ENCODE measurements at regions not wholly inside any gene's neighbourhood (a gene's known extent, or its start where the extent isn't known, plus 50 kb on each side); places are given as distances from the start of the nearest gene placed in this dataset.
A peak's percentile ranks its signal among the peaks of the same experiment; 100 is the strongest.

DNA sequence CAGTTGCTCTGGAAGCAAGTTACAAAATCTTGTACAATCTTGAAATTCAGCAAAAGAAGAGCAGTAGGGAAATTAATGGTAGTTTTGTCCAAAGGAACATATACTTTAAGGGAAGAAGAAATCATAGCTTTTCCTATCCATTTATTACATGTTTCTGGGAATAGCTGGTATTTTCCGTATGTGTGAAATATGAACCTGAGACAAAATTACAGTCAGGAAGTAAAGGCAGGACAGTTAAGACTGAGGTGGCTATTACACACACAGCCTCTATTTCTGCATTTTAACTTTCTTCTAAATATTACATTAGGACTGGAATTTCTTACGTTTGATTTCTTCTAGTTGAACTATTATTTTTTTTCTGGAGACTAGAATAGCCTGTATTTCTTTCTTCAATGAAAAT is 1197.3 kb downstream of the SORCS3 start:
- DNase-seq (ENCODE audit: low read depth) = no peak
- TF ChIP-seq CTCF (IDR thresholded peaks at IDR 0.05; ENCODE audit: low read depth, low read length, missing control alignments) = no peak
- H3K4me3 ChIP-seq (ENCODE audit: low read depth, low read length) = no peak overlapping the region

- peak; percentile 37 for DNase-seq (ENCODE audit: low read depth)
- TF ChIP-seq CTCF (IDR thresholded peaks at IDR 0.05; ENCODE audit: low read depth, low read length, missing control alignments) = no peak
- H3K4me3 ChIP-seq (ENCODE audit: low read depth, low read length) = no peak overlapping the region; the same call in 1 of the 2 replicates
Measured at GRCh38 chr10:105837951-105838350, 1196.9 kb downstream of the SORCS3 start.

DNA sequence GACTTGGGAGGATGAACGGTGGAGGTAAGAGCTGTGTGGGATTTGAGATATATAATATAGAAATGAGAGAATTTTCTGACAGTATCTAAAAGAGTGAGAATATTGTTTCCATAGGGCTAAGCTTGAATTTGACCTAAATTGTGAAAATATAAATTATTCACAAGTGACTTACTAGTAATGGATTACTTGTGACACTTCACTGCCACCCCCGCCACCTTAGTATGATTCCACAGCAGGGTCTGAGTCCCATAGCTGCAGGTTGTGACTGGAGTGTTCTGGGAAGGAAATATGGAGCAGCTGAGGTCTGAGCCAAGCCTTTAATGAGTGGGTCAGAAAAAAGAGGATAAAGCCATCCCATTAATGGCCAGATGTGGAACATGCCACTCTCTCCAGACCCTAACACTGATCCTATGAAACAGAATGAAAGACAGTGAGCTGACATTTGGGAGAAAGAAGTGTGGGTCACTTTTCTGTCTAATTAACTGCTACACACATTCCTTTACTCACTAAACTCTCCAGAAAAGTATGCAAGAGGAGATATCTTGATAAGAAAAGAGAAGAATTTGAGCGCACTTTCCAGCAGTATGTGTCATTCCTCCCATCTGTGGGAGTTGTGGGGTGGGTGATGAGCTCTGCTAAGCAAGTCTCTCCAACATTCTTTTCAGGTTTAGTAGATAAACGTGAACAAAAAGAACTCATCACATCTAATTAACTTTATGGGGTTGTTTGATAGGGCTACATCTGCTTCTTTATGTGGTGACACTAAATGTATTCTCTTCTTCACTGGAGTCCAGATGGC is 1193.4 kb downstream of the SORCS3 start:
- no peak overlapping the region for H3K4me3 ChIP-seq (ENCODE audit: low read depth, low read length)
- TF ChIP-seq CTCF (IDR thresholded peaks at IDR 0.05; ENCODE audit: low read depth, low read length, missing control alignments) = no peak
- no peak for DNase-seq (ENCODE audit: low read depth)

- TF ChIP-seq CTCF (IDR thresholded peaks at IDR 0.05; ENCODE audit: low read depth, low read length, missing control alignments) = no peak
- no peak for DNase-seq (ENCODE audit: low read depth)
- no peak overlapping the region for H3K4me3 ChIP-seq (ENCODE audit: low read depth, low read length)
Measured at GRCh38 chr10:105827133-105827532, 1186.0 kb downstream of the SORCS3 start.

DNA sequence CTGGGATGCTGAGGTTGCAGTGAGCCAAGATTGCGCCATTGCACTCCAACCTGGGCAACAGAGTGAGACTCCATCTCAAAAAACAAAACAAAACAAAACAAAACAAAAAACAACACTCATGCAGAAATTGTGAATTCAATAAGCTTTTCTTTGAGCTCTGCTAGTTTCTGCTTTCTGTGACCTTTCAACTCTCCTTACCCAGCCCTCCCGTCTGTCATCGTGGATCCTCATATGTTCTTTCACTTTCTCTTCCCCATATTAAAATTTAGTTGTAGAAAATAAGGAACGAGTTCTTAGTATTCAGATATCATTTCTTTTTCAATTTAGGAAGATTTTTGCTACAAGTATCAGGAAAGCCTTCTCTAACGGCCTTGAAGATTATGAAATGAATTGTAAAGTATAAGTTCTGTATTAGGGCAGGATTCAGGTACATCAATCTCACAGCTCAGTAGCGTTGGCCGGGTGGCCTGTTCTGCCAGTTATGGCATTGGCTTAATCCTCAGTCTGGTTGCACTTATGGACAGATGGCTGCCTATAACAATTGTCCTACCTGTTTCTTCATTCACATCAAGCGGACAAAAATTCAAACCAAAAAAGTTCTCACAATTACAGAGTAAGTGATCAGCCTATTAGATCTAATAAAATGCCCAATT is 1167.0 kb downstream of the SORCS3 start:
- DNase-seq (ENCODE audit: low read depth) = no peak
- no peak for TF ChIP-seq CTCF (IDR thresholded peaks at IDR 0.05; ENCODE audit: low read depth, low read length, missing control alignments)
- H3K4me3 ChIP-seq (ENCODE audit: low read depth, low read length) = no peak overlapping the region

- no peak for TF ChIP-seq CTCF (IDR thresholded peaks at IDR 0.05; ENCODE audit: low read depth, low read length, missing control alignments)
- no peak for DNase-seq (ENCODE audit: low read depth)
- H3K4me3 ChIP-seq (ENCODE audit: low read depth, low read length) = no peak overlapping the region
Measured at GRCh38 chr10:105803206-105803605, 1162.1 kb downstream of the SORCS3 start.

All from GM12864 (cell line).